Natural killer cell (primary cell): ENCODE measurements at regions not wholly inside any gene's neighbourhood (a gene's known extent, or its start where the extent isn't known, plus 50 kb on each side); places are given as distances from the start of the nearest gene placed in this dataset.

Experiments used
- ATAC-seq, 3 donors: fragments of 150-1000 bp in 2 of 3; fragments of 200-7000 bp in 1 of 3; cut with Tn5 transposase; 1 replicate in 1 of 3; 2 replicates in 2 of 3; pipeline ENCODE4 v1.10.0; 2021; ENCODE audit warnings: mild to moderate bottlenecking in 2 of 3, moderate library complexity in 2 of 3
- DNase-seq, 2 donors: peaks; one replicate each; pipeline versions ENCODE4 v3.0.0 to v3.0.0-alpha.2; 2013 to 2021; ENCODE audit warnings: mixed read lengths in 1 of 2
- H3K27ac ChIP-seq: one replicate; pipeline ENCODE4 v1.5.1; 2013; ENCODE audit warnings: mild to moderate bottlenecking, low read length
- H3K27me3 ChIP-seq: one replicate; pipeline ENCODE4 v1.6.1; 2013; ENCODE audit warnings: low read length; ENCODE audit not compliant: control insufficient read depth, insufficient read depth
- H3K36me3 ChIP-seq: one replicate; pipeline ENCODE4 v1.6.1; 2013; ENCODE audit warnings: low read length; ENCODE audit not compliant: control insufficient read depth, insufficient read depth
- H3K4me1 ChIP-seq: one replicate; pipeline ENCODE4 v1.6.1; 2013; ENCODE audit warnings: low read length; ENCODE audit not compliant: control insufficient read depth, insufficient read depth
- H3K4me3 ChIP-seq: one replicate; pipeline ENCODE4 v1.5.1; 2013; ENCODE audit warnings: low read length
- H3K9me3 ChIP-seq: one replicate; pipeline ENCODE4 v1.6.1; 2013; ENCODE audit warnings: low read length; ENCODE audit not compliant: control insufficient read depth, insufficient read depth
- H3K27ac Mint-ChIP-seq, 2 donors: one replicate each; pipeline ENCODE4 v1.8.0; 2022; ENCODE audit warnings: mild to moderate bottlenecking in 2 of 2, mixed read lengths in 2 of 2, moderate library complexity in 1 of 2
- H3K27me3 Mint-ChIP-seq, 2 donors: one replicate each; pipeline ENCODE4 v1.8.0; 2022; ENCODE audit warnings: low read depth in 2 of 2, mixed read lengths in 2 of 2
- H3K36me3 Mint-ChIP-seq: one replicate; pipeline ENCODE4 v1.8.0; 2022; ENCODE audit warnings: mixed read lengths
- H3K4me1 Mint-ChIP-seq, 2 donors: one replicate each; pipeline ENCODE4 v1.8.0; 2022; ENCODE audit warnings: mixed read lengths in 2 of 2
- H3K4me3 Mint-ChIP-seq: one replicate; pipeline ENCODE4 v1.8.0; 2022; ENCODE audit warnings: mild to moderate bottlenecking, moderate library complexity, mixed read lengths
- H3K9me3 Mint-ChIP-seq, 2 donors: one replicate each; pipeline ENCODE4 v1.8.0; 2022; ENCODE audit warnings: mixed read lengths in 2 of 2
- CTCF ChIP-seq: fragments of 200-600 bp; IDR thresholded peaks from one replicate; pipeline ENCODE4 v1.8.0; 2022; ENCODE audit warnings: antibody characterized with exemption
- WGBS: methylation state at CpG from one replicate; pipeline ENCODE4 v1.1.7; 2013; ENCODE audit warnings: missing lambda C conversion rate; ENCODE audit not compliant: insufficient coverage; 5-methylcytosine and 5-hydroxymethylcytosine counted together
- intact Hi-C: fragments of 100-400 bp; cut with micrococcal nuclease; formaldehyde crosslinking; loops from one replicate; pipeline ENCODE4 v1.14.2; 2022

GRCh38 chr18:57251747-57252146 is 100.6 kb upstream of the ST8SIA3 start:
- no peaks in the 10 kb centered on the region for H3K4me1 ChIP-seq
- TF ChIP-seq CTCF: no peak
- no peaks in the 10 kb centered on the region for H3K4me1 Mint-ChIP-seq
- H3K9me3 ChIP-seq: peaks cover 4% of the 10 kb centered on the region
- WGBS: 93% methylated on average over 3 of the region's 3 CpGs
- H3K4me3 Mint-ChIP-seq: no peak overlapping the region
- no peaks in the 10 kb centered on the region for H3K27me3 Mint-ChIP-seq
- no peak for DNase-seq
- no peak overlapping the region for H3K27ac Mint-ChIP-seq
- peaks cover 0 to 4% of the 10 kb centered on the region in 2 donors for H3K9me3 Mint-ChIP-seq
- H3K36me3 Mint-ChIP-seq: no peaks in the 10 kb centered on the region
- ATAC-seq: no peak
- H3K27me3 ChIP-seq: no peaks in the 10 kb centered on the region
- intact Hi-C loops: no loop called here
- no peak overlapping the region for H3K27ac ChIP-seq
- H3K36me3 ChIP-seq: no peaks in the 10 kb centered on the region
- H3K4me3 ChIP-seq: no peak overlapping the region

GRCh38 chr18:57253903-57254302 is 98.5 kb upstream of the ST8SIA3 start:
- no peaks in the 10 kb centered on the region for H3K4me1 ChIP-seq
- H3K27ac ChIP-seq: no peak overlapping the region
- H3K9me3 ChIP-seq: peaks cover 4% of the 10 kb centered on the region
- H3K9me3 Mint-ChIP-seq: peaks cover 0 to 4% of the 10 kb centered on the region in 2 donors
- ATAC-seq (no peak), DNase-seq (no peak)
- no peak overlapping the region for H3K27ac Mint-ChIP-seq
- H3K4me1 Mint-ChIP-seq: no peaks in the 10 kb centered on the region
- no peaks in the 10 kb centered on the region for H3K27me3 Mint-ChIP-seq
- no peak for TF ChIP-seq CTCF
- no peaks in the 10 kb centered on the region for H3K36me3 Mint-ChIP-seq
- WGBS: 71% methylated on average over 7 of the region's 9 CpGs
- no peaks in the 10 kb centered on the region for H3K27me3 ChIP-seq
- intact Hi-C loops: no loop called here
- no peaks in the 10 kb centered on the region for H3K36me3 ChIP-seq
- H3K4me3 Mint-ChIP-seq: no peak overlapping the region
- H3K4me3 ChIP-seq: no peak overlapping the region

- Histone ChIP-seq H3K27me3 (no peaks in the 10 kb centered on the region), H3K4me1 (no peaks in the 10 kb centered on the region), H3K27ac (no peak overlapping the region), H3K9me3 (no peaks in the 10 kb centered on the region), H3K36me3 (no peaks in the 10 kb centered on the region), H3K4me3 (no peak overlapping the region)
- no peak for ATAC-seq
- Mint-ChIP-seq H3K36me3 (no peaks in the 10 kb centered on the region), H3K27ac (no peak overlapping the region), H3K27me3 (no peaks in the 10 kb centered on the region), H3K9me3 (peaks cover 0 to 7% of the 10 kb centered on the region in 2 donors), H3K4me3 (no peak overlapping the region), H3K4me1 (no peaks in the 10 kb centered on the region)
- 75% methylated on average over 6 of the region's 6 CpGs for WGBS
- no peak for TF ChIP-seq CTCF
- no peak for DNase-seq
- intact Hi-C loops: no loop called here
These were observed 94.1 kb upstream of the ST8SIA3 start for GRCh38 chr18:57258131-57258777.

- Mint-ChIP-seq H3K9me3 (peaks cover 0 to 2% of the 10 kb centered on the region in 2 donors), H3K27ac (no peak overlapping the region), H3K4me1 (no peaks in the 10 kb centered on the region), H3K36me3 (no peaks in the 10 kb centered on the region), H3K27me3 (no peaks in the 10 kb centered on the region), H3K4me3 (no peak overlapping the region)
- H3K4me3 ChIP-seq: no peak overlapping the region
- no peak overlapping the region for H3K27ac ChIP-seq
- no peaks in the 10 kb centered on the region for H3K36me3 ChIP-seq
- 67% methylated on average over 3 of the region's 4 CpGs for WGBS
- no peak for ATAC-seq
- no peak for TF ChIP-seq CTCF
- H3K27me3 ChIP-seq: no peaks in the 10 kb centered on the region
- no peaks in the 10 kb centered on the region for H3K9me3 ChIP-seq
- DNase-seq: no peak
- intact Hi-C loops: no loop called here
- H3K4me1 ChIP-seq: no peaks in the 10 kb centered on the region
These were observed 84.9 kb upstream of the ST8SIA3 start for GRCh38 chr18:57267368-57267925.
